ENCODE measurements at regions not wholly inside any gene's neighbourhood (a gene's known extent, or its start where the extent isn't known, plus 50 kb on each side); places are given as distances from the start of the nearest gene placed in this dataset.

DNA sequence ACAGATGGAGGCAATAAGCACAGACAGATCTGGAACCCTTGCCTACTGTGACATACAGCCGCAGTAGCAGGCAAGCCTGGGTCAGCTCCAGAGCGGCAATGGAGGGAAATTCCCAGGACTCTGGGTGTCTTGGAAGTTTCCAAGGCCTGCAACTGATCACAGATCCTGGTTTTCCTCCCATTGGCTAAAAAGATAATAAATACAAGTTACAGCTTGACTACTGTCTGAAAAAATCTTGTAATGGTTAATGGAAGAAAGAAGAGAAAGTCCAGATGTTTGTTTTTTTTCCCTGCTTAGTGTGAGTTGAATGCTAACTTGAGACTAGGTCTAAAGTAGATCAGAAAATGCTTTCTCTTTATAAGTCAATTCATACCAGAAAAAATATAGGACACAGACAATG is 307.6 kb downstream of the ALDH8A1 start:
- intact Hi-C loops (cut with micrococcal nuclease) = loop anchor here (5.0 to 10.0 kb wide), 3 partner anchors 110 to 357 kb away; no protein-coding TSS in a partner anchor

DNA sequence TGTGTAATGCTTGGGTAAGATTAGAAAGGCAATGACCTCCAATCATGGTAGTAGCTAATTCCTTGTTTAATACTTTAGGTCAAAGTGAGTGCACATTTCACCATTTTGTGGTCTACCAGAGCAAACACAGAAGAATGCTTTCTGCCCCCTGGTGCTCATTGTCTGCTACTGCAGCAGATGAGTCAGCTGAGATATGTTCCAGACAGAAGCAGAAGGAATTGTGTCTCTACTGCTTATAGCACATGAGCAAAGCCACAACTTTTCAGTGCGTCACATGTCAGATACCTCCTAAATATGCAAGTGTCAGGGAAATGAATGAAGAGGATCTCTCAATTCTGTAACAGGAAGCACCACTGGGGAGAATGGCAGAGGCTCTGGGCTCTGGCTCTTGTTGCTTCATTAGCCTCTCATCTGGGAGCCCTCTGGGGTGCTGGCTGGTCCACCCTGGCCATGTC is 308.9 kb downstream of the ALDH8A1 start:
- intact Hi-C loops (cut with micrococcal nuclease) = loop anchor here (1.0 to 10.0 kb wide), 6 partner anchors 109 to 467 kb away; no protein-coding TSS in a partner anchor

DNA sequence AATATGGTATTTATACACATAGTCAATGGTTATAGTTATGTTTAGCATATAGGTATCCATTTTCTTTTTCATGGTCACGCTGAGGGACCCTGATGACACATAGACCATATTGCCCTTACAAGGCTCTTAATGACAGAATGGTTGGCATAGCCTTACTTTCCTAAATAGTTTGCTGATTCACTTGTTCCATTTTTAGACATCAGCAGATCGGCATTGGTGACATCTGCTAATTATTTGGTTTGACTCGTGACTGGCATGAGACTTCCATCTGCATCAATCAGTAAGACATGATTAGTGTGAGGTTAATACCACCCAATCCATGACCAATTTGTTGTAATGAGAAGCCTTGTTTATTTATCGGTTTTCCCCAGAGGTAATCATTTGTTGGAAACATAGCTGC is 309.7 kb downstream of the ALDH8A1 start:
- intact Hi-C loops (cut with micrococcal nuclease) = loop anchor here (2.0 to 10.0 kb wide), 4 partner anchors 108 to 355 kb away; no protein-coding TSS in a partner anchor

DNA sequence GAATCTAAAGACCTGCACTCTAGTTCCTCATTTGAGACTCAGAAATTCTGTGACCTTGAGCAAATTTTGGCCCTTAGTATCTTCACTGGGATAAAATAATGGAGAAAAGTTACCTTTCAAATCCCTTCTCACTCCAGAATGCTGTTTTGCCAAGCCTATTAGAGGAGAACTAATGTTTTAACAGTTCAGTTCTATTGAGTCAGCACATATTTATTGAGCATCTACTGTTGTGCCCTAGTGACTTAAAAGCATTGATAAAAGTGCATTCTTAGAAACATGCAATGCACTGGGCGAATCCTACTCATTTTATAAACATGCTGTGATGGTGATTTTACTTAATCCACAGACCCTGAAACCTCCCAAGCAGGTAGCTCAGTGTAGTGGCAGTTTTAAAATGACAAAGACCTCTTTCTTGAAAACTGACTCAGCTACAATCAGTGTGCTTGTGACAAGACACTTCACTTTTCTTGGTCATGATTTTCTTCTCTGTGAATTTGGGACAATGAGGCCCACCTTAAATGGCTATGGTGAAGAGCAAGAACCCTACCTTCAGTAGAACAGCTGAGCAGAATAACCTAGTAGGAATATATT is 312.0 kb downstream of the ALDH8A1 start:
- intact Hi-C loops (cut with micrococcal nuclease) = no loop called here

DNA sequence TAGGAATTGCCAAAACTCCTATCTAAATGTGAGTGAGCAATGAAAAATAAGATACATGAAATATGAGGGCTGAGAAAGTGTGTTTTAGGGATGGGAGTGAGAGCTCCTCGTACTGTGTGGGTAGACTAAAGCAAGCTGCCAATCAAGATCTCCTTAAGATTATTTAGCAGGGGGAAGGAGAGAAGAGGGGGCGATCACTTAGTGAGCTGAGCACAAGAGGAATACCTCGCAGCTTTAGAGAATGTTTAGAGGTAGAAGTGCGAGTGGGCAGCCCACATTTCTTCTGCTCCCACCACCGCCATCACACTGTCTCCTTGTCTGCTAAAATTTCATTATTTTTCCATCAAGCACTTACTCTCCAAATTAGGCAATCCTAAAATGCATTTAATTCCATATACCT is 312.6 kb downstream of the ALDH8A1 start:
- intact Hi-C loops (cut with micrococcal nuclease) = no loop called here

DNA sequence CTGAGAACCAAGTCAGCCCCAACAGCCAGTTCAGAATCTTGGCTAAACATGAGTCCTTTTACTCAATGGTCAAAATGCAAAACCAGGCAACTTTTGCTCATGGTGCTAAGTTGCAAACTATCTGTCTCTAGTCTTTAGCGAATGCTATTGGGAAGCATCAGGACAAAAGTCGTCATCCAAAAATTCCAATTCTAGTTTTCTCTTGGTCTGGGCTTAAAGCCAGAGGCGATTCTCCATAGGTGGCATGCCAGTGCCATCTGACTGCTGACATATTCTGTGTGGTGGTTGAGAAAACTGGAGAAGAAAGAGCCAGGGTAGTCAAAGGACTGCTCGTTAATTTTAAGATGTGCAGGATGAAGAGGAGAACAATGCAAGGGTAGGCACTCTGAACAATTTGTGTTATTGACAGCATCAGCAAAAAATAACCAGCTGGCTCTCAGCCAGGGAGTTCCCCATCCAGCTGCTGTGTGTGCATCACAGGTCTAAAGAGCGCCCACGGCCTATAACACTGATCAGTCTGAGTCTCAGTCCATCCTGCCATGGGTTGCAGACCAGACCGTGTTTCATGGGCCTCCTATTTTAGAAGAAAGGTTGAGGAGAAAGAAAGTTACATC is 313.6 kb downstream of the ALDH8A1 start:
- intact Hi-C loops (cut with micrococcal nuclease) = no loop called here

DNA sequence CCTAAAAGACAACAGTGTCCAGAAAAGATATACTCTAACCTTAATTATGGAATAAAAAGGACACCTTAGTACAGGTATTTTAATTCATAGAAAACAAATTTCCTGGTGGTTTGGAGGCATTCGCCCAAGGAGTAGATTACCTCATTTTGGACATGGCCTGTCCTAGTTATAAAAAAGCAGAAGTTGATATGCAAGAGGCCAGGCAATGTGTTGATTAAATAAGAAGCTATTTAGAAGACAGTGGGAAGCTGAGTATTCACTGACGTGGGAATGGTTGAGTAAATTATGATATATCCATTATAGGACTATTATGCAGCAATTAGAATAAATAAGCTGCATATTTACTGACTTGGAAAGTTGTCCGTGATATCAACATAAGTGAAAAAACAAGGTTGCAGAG is 314.9 kb downstream of the ALDH8A1 start:
- intact Hi-C loops (cut with micrococcal nuclease) = no loop called here

DNA sequence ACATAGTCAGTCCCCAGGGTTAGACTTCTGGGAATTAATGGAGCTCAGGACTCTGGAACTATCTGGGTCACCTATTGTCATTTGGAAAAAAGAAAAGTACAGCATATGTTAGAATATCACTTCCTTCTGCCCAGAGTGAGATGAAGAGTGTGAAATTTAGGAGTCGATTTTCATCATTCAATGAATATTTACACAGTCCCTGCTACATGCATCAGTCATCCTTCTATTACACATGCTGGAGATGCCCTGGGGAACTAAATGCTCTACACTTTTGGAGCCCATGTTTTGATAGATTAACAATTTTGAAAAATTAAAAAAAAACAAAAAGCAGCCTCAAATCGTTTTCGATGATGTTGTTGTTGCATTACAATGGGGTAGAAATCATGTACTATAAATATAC is 315.4 kb downstream of the ALDH8A1 start:
- intact Hi-C loops (cut with micrococcal nuclease) = no loop called here

DNA sequence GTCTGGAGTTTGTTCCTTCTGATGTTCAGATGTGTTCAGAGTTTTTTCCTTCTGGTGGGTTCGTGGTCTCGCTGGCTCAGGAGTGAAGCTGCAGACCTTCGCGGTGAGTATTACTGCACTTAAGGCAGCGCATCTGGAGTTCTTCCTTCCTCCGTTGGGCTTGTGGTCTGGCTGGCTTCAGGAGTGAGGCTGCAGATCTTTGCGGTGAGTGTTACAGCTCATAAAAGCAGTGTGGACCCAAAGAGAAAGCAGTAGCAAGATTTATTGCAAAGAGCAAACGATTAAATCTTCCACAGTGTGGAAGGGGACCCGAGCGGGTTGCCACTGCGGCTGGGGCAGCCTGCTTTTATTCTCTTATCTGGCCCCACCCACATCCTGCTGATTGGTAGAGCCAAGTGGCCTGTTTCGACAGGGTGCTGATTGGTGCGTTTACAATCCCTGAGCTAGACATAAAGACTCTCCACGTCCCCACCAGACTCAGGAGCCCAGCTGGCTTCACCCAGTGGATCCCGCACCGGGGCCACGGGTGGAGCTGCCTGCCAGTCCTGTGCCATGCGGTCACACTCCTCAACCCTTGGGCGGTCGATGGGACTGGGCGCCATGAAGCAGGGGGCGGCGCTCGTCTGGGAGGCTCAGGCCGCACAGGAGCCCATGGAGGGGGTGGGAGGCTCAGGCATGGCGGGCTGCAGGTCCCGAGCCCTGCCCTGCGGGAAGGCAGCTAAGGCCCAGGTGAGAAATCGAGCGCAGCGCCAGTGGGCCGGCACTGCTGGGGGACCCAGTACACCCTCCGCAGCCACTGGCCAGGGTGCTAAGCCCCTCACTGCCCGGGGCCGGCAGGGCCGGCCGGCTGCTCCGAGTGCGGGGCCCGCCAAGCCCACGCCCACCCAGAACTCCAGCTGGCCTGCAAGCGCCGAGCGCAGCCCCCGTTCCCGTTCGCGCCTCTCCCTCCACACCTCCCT is 315.3 kb upstream of the SGK1 start:
- intact Hi-C loops (cut with micrococcal nuclease) = loop anchor here (2.0 kb wide), 1 partner anchor 196 kb away; no protein-coding TSS in a partner anchor

DNA sequence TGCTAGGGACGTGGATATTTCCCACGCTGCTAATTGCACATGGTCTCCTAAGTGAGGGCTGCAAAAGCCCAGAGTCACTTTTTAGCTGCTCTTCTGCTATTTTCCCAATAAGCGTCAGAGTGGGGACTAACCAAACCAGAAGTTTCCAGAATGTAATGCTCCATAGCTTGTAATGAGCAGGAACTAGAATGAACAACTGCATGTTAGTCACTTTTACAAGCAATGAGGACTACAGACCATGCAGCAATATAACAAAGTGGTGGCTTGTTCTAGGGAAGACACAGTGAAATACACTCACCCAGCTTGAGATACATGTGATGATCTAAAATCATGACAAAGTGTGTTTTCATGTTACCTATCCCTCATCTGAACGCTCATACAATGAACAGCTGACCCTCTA is 314.1 kb upstream of the SGK1 start:
- intact Hi-C loops (cut with micrococcal nuclease) = loop anchor here (2.0 kb wide), 1 partner anchor 195 kb away; no protein-coding TSS in a partner anchor

DNA sequence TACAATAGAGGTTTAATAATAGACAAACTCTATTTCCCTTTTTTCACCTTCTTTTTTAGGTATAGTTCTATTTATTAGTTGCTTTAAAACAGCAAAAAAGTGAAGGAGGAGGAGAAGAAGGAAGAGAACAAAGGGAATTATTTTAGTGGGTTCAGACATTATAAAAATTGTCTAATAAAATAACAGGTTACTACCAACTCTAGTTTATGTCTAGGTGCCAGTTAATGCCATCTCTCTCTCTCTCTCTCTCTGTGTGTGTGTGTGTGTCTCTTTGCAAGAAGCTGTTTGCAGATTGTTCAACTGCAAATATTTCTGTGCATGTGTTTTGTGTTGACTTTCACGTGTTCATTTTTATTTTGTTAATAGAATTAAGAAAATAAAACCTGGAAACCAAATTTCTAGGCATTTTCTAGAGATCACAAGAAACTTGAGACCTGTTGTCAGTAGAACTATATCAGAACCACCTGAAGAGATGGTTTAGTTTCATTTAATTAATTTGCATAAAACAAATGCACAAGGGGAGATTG is 313.5 kb upstream of the SGK1 start:
- intact Hi-C loops (cut with micrococcal nuclease) = no loop called here

DNA sequence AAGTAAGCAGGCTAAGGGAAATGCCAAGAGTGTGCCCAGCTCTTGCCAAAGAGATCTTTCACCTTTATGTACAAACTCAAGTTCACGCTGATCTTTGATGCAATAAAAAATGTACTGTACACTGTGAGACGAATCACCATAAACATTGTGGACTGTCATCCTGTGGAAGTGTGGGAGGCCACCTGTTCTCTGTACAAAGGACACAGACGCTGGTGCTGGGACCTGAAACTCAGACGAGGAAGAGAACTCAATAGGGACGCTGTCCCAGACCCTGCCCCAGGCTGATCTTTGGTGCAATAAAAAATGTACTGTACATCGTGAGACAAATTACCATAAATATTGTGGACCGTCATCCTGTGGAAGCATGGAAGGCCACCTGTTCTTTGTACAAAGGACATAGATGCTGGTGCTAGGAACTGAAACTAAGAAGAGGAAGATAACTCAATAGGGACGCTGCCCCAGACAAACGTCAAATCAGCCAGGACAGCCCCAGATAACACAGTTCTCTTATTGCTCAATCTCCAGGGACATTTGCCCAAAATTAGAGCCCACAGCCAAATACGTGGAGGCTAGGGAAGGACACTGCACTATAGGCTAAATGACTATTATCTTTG is 312.7 kb upstream of the SGK1 start:
- intact Hi-C loops (cut with micrococcal nuclease) = no loop called here

DNA sequence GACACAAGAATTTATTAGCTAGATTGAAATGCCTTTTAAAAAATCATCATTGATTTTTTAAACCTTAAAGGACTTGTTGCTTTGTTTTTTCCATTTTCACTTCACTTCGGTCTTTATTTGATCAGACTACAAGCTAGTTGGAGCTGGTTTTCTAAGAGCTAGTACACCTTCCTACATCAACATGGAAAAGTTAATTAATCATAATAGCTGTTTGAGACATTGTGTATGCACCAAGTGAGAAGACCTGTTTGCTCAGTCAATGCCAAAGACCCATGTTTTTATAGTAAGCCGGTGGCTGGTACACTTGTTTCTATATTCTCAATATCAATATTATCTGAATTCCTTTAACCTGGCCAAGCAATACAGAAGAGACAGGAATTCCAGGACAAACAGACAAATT is 310.2 kb upstream of the SGK1 start:
- intact Hi-C loops (cut with micrococcal nuclease) = no loop called here

DNA sequence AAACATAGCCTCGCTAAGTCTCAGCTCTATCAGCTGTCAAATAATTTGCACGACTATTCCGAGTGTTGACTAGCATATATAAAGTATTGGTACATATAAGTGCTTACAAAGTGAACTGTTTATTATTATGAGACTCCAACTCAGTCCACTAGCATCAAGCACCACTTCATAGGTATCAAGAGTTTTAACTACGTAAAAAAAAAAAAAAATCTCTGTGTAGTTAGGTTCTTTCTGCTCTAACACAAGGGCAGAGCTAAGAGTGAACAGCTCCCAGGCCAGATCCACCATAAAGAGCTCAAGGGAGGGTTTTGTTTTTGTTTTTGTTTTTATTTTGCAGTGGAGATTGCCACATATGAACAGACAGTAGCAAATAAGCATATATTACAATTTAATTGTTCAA is 309.8 kb upstream of the SGK1 start:
- intact Hi-C loops (cut with micrococcal nuclease) = no loop called here

DNA sequence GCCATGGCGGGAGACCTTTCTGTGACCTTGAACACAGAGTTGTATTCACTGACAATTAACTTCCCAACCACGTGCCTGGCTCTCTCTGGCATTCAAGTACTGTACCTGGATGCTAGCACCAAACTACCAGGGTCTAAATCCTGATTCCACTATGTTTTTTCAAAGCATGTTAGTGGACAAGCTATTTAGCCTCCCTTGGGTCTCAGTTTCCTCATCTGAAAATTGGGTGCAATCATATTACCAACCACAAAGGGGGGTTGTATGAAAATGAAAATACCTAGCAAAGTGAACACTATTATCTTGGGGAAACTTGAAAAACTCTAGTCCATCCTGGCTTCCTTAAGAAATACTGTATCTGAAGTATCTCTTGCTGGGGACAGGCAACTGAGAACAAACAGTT is 308.7 kb upstream of the SGK1 start:
- intact Hi-C loops (cut with micrococcal nuclease) = no loop called here

DNA sequence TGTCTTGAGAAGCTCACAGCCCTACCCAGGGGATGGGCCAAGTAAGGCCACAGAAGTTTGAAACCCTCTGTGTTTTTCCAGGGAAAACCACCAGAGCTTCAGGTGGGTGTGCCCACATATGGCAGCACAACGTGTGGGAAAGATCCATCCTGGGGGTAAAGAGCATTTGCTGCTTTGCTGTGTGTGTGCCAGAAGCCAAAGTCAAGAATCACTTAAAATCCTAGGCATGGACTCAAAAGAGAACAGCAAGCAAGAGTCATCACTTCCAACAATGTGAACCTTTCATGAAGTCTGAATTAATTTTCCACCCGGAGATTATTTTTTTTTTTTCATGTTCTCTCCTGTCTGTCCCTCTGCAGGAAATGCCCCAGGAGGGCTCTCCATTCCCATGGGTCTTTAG is 308.2 kb upstream of the SGK1 start:
- intact Hi-C loops (cut with micrococcal nuclease) = no loop called here

DNA sequence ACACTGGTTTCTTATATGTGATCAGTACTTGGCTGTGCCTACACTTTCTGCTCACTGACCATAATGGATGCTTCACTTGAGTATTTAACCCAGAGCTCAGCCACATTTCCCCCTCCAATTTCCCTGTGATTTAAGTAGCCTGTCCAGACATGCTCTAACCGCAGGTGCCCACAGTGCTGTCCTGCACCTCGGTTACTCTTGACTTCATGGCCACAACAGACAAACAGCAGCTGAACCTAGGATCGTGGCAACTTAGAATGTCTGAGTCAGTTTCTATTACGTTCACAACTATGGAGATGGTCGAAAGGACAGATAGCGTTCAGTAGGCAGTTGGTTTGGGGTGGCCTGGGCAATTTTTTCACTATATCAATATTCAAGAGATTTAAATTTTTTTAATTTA is 306.9 kb upstream of the SGK1 start:
- intact Hi-C loops (cut with micrococcal nuclease) = no loop called here

DNA sequence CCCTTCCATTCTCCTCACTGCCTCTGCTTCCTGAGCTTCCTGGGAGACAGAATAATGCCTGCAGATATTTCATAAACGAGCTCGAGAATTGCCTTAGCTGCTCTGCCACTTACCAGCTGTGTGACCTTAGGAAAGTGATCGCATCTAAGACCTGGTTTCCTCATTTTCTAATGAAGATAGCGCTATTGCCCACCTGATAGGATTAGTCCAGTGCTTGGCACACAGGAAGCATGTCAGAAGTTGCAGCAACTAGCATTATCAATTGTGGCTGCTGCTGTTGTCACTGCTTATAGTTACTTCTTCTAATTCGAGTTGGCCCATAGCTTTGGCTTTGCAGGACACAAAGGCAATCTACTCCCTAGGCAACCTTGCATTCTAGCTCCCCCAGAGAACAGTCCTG is 305.5 kb upstream of the SGK1 start:
- intact Hi-C loops (cut with micrococcal nuclease) = no loop called here

DNA sequence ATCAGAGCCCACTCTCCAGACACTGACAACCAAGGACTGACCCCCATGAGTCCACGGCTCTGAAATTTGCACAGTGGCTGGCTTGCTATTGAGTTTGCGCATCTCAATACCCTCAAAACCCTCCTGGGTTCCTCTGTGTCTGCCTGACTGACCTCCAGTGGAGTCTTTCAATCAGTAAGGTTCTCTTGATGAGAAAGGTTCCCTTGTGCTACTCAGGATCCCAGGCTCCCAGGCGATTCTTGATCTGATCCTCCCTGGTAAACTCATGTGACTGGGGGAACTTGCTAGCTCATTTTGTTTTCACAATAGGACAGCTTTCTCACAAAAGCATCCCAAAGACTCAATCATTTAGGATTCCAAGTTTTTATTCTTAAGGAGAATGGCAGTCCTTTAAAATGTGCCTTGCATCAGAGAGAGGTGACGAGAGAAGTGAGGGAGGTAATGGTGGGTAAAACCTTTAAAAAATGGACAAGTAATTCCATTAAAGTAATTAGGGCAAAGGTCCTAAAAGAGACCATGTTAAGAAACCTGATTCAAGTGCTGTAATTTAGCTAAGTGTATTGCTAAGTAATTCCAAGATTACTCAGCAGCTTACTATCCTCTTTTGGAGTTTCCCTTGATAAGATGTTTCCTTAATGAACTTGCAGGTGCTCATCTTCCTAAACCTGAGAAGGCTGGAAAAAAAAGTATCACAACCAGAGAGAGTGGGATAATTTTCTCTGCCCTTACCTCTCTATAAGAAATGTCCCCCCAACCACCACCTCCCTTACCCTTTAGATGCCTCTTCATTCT is 304.7 kb upstream of the SGK1 start:
- intact Hi-C loops (cut with micrococcal nuclease) = no loop called here

DNA sequence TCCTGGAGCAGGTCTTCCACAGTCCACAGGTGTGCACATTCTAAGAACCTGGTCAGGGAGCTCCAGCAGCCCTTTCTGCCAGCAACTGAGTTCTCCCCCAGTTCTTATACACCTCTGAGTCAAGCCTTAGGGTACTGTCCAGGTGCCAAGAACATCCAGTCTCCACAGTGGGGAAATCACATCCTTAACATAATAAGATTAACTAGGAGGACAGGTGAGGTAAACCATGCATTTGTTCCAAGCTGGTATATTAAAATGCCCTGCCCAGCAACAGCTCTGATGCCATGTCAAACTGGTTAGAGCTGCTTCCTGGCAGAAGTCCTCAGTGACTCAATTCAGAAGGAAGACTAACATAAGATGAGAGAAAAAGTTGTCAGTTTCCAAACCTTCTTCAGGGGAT is 303.9 kb upstream of the SGK1 start:
- intact Hi-C loops (cut with micrococcal nuclease) = no loop called here

DNA sequence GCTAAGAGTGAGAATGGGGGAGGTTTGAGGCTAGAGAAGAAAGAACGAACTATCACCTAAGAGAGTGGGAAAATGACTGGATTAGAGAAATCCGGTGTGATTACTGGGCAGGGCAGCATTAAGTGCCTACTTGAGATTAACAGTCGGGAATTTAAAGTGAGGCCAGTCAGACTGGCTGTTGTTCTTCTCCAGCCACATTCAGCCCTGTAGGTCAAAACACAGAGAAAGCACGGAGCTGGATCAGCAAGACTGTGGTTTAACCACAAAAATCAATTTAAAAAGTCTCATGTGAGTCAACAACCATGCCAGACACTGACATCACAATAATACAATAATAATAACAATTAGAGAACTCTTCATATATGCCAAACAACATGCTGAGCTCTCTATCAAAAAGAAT is 301.9 kb upstream of the SGK1 start:
- intact Hi-C loops (cut with micrococcal nuclease) = no loop called here
